Mammary epithelial cell (primary cell): ENCODE measurements at regions not wholly inside any gene's neighbourhood (a gene's known extent, or its start where the extent isn't known, plus 50 kb on each side); places are given as distances from the start of the nearest gene placed in this dataset.
"Not testable (repeated sequence)": the region's sequence is repeated elsewhere in the genome, so short reads cannot be mapped to it uniquely, and the experiment has no call there.

Experiments
- CTCF ChIP-seq, 2 donors: IDR thresholded peaks in 1 of 2; conservative IDR thresholded peaks in 1 of 2; 2 replicates each; pipeline ENCODE4 v1.5.1; 2011 to 2012; ENCODE audit warnings: inconsistent platforms in 2 of 2, low read length in 2 of 2, mild to moderate bottlenecking in 2 of 2, control low read depth in 1 of 2, low read depth in 1 of 2; ENCODE audit not compliant: insufficient read depth in 1 of 2; ENCODE audit errors: extremely low read depth in 1 of 2
- EZH2 ChIP-seq: IDR thresholded peaks from 2 replicates; pipeline ENCODE4 v1.6.1; 2012; ENCODE audit warnings: low read length, inconsistent platforms, borderline replicate concordance

- TF ChIP-seq CTCF (conservative IDR thresholded peaks at IDR 0.05 in 1 of 2, IDR thresholded peaks at IDR 0.05 in 1 of 2; ENCODE audit: extremely low read depth in 1 of 2, insufficient read depth in 1 of 2, low read depth in 1 of 2, low read length in 2 of 2); EZH2: not testable (repeated sequence)
These were observed 89.5 kb downstream of the POTEG start for GRCh38 chr14:19344689-19345088.
